H1 (cell line): ENCODE measurements at regions not wholly inside any gene's neighbourhood (a gene's known extent, or its start where the extent isn't known, plus 50 kb on each side); places are given as distances from the start of the nearest gene placed in this dataset.
"Not testable (repeated sequence)": the region's sequence is repeated elsewhere in the genome, so short reads cannot be mapped to it uniquely, and the experiment has no call there.

Experiments used
- EP300 ChIP-seq, 2 experiments: IDR thresholded peaks; 1 replicate in 1 of 2; 2 replicates in 1 of 2; pipeline ENCODE4 v1.6.1; 2011 to 2012; ENCODE audit warnings: low read depth in 2 of 2, low read length in 2 of 2, mild to moderate bottlenecking in 2 of 2, borderline replicate concordance in 1 of 2, inconsistent platforms in 1 of 2, moderate library complexity in 1 of 2
- MAX ChIP-seq: IDR thresholded peaks from 2 replicates; pipeline ENCODE4 v1.6.1; 2012; ENCODE audit warnings: inconsistent platforms
- POLR2A ChIP-seq, 2 experiments: IDR thresholded peaks; 1 replicate in 1 of 2; 2 replicates in 1 of 2; pipeline ENCODE4 v1.6.1; 2011; ENCODE audit warnings: low read depth in 2 of 2, low read length in 2 of 2, mild to moderate bottlenecking in 2 of 2; ENCODE audit errors: control extremely low read depth in 1 of 2

- not testable (repeated sequence) for TF ChIP-seq POLR2A (IDR thresholded peaks at IDR 0.05; ENCODE audit: control extremely low read depth in 1 of 2, low read depth in 2 of 2, low read length in 2 of 2); MAX; EP300 (IDR thresholded peaks at IDR 0.05; ENCODE audit: borderline replicate concordance in 1 of 2, low read depth in 2 of 2, low read length in 2 of 2)
These were observed 95.6 kb upstream of the PTGDR start for GRCh38 chr14:52171932-52172331.
